Panc1 (cell line): ENCODE measurements at regions not wholly inside any gene's neighbourhood (a gene's known extent, or its start where the extent isn't known, plus 50 kb on each side); places are given as distances from the start of the nearest gene placed in this dataset.

Source experiments
- ATAC-seq: fragments of 200-7000 bp; cut with Tn5 transposase; 2 replicates; pipeline ENCODE4 v1.9.1; 2020; ENCODE audit warnings: mild to moderate bottlenecking, moderate library complexity
- BruUV-seq: library from RNA; stranded (reverse); fragments of 400-500 nt; replicated peaks from 2 replicates; lab custom pipeline; 2021; lab: Mats Ljungman, UMichigan
- CTCF ChIA-PET: fragments of 300-600 bp; sonication (Branson Sonifier 250); formaldehyde crosslinking; loops from one replicate; lab custom pipeline; 2022; ENCODE audit warnings: antibody characterized with exemption; lab: Charles Lee
- POLR2A ChIA-PET: fragments of 300-600 bp; sonication (Branson Sonifier 250); formaldehyde crosslinking; loops from one replicate; lab custom pipeline; 2022; ENCODE audit warnings: antibody characterized with exemption; lab: Charles Lee
- DNase-seq: peaks from one replicate; pipeline ENCODE4 v3.0.0-alpha.2; 2010; ENCODE audit warnings: low read depth, low spot score
- H3K27ac ChIP-seq: 2 replicates; pipeline ENCODE4 v1.5.1; 2011; ENCODE audit warnings: mild to moderate bottlenecking, low read length, inconsistent platforms
- H3K27me3 ChIP-seq: fragments of 200-500 bp; sonication (Bioruptor generic); 2 replicates; pipeline ENCODE4 v1.6.0; 2014; ENCODE audit warnings: low read length, inconsistent platforms; ENCODE audit not compliant: control insufficient read depth, insufficient read depth
- H3K36me3 ChIP-seq: fragments of 200-500 bp; sonication (Bioruptor generic); 2 replicates; pipeline ENCODE4 v1.5.1; 2014; ENCODE audit warnings: inconsistent platforms, mild to moderate bottlenecking, low read length, moderate library complexity; ENCODE audit not compliant: control insufficient read depth, insufficient read depth
- H3K4me1 ChIP-seq: 2 replicates; pipeline ENCODE4 v1.5.1; 2011; ENCODE audit warnings: inconsistent platforms, mild to moderate bottlenecking, low read length, moderate library complexity; ENCODE audit not compliant: control insufficient read depth, insufficient read depth
- H3K4me3 ChIP-seq, 2 experiments: 2 replicates each; pipeline ENCODE4 v1.5.1; 2011 to 2012; ENCODE audit warnings: low read depth in 2 of 2, low read length in 2 of 2, mild to moderate bottlenecking in 2 of 2, inconsistent platforms in 1 of 2, moderate library complexity in 1 of 2
- H3K9me3 ChIP-seq: fragments of 200-500 bp; sonication (Bioruptor generic); 2 replicates; pipeline ENCODE4 v1.5.1; 2014; ENCODE audit warnings: low read depth, mild to moderate bottlenecking, inconsistent platforms, low read length, moderate library complexity; ENCODE audit not compliant: control insufficient read depth, insufficient read depth
- POLR2AphosphoS5 ChIP-seq: IDR thresholded peaks from 2 replicates; pipeline ENCODE4 v1.6.1; 2012; ENCODE audit warnings: mild to moderate bottlenecking, low read depth, low read length, moderate library complexity
- SIN3A ChIP-seq: IDR thresholded peaks from 2 replicates; pipeline ENCODE4 v1.6.1; 2012; ENCODE audit warnings: low read depth, mild to moderate bottlenecking, low read length, moderate library complexity, borderline replicate concordance; ENCODE audit not compliant: insufficient read depth
- TCF7L2 ChIP-seq: IDR thresholded peaks from 2 replicates; pipeline ENCODE4 v1.6.1; 2011; ENCODE audit warnings: mild to moderate bottlenecking, low read depth, low read length, inconsistent platforms
- in situ Hi-C: cut with HindIII; loops from 2 replicates; pipeline ENCODE4 v1.10.0; 2016; ENCODE audit warnings: low sequenced_read_pairs, low pct_unique_long_range_greater_than_20kb
- intact Hi-C: fragments of 100-400 bp; cut with micrococcal nuclease; formaldehyde crosslinking; loops from one replicate; pipeline ENCODE4 v1.10.0; 2022; ENCODE audit not compliant: unreplicated experiment
- TF ChIP-seq, protein P1 (sequence below), 2 experiments: IDR thresholded peaks; 2 replicates each; pipeline ENCODE4 v1.6.1; 2011 to 2012; ENCODE audit warnings: low read depth in 2 of 2, control low read depth in 1 of 2, low read length in 1 of 2, mild to moderate bottlenecking in 1 of 2, moderate library complexity in 1 of 2; ENCODE audit not compliant: insufficient read depth in 1 of 2
- TF ChIP-seq, protein P2 (sequence below): fragments of 450-650 bp; IDR thresholded peaks from 2 replicates; pipeline ENCODE4 v1.5.1; 2017; ENCODE audit warnings: mild to moderate bottlenecking

DNA sequence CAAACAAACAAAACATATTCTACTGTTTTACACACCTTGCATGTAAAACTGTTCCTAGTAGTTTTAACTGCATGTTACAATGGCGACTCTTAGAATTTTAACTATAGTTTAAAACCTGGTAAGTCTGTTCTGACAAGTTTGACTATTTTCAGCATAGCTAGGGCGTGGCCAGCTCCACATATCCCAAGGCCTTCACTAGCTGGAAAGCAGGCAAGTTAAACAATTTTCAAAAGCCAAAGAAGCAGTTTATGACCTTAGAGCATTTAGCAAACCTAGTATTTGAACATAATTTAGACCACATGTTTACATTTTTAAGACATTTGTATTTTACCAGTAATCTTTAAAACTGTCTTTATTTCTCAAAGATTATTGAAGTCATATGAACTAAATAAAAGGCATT is 402.8 kb upstream of the SYT4 start:
- Histone ChIP-seq H3K36me3 (no peaks in the 10 kb centered on the region), H3K27ac (no peak overlapping the region), H3K9me3 (no peaks in the 10 kb centered on the region), H3K4me3 (no peak overlapping the region), H3K4me1 (no peaks in the 10 kb centered on the region), H3K27me3 (no peaks in the 10 kb centered on the region)
- ATAC-seq (no peak), DNase-seq (no peak)
- no TSS peak for BruUV-seq
- TF ChIP-seq SIN3A (no peak), TCF7L2 (no peak), POLR2AphosphoS5 (no peak)
- TF ChIP-seq, protein P1, sequence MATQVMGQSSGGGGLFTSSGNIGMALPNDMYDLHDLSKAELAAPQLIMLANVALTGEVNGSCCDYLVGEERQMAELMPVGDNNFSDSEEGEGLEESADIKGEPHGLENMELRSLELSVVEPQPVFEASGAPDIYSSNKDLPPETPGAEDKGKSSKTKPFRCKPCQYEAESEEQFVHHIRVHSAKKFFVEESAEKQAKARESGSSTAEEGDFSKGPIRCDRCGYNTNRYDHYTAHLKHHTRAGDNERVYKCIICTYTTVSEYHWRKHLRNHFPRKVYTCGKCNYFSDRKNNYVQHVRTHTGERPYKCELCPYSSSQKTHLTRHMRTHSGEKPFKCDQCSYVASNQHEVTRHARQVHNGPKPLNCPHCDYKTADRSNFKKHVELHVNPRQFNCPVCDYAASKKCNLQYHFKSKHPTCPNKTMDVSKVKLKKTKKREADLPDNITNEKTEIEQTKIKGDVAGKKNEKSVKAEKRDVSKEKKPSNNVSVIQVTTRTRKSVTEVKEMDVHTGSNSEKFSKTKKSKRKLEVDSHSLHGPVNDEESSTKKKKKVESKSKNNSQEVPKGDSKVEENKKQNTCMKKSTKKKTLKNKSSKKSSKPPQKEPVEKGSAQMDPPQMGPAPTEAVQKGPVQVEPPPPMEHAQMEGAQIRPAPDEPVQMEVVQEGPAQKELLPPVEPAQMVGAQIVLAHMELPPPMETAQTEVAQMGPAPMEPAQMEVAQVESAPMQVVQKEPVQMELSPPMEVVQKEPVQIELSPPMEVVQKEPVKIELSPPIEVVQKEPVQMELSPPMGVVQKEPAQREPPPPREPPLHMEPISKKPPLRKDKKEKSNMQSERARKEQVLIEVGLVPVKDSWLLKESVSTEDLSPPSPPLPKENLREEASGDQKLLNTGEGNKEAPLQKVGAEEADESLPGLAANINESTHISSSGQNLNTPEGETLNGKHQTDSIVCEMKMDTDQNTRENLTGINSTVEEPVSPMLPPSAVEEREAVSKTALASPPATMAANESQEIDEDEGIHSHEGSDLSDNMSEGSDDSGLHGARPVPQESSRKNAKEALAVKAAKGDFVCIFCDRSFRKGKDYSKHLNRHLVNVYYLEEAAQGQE (IDR thresholded peaks at IDR 0.05; ENCODE audit: insufficient read depth in 1 of 2, low read depth in 2 of 2, low read length in 1 of 2): no peak
- TF ChIP-seq, protein P2, sequence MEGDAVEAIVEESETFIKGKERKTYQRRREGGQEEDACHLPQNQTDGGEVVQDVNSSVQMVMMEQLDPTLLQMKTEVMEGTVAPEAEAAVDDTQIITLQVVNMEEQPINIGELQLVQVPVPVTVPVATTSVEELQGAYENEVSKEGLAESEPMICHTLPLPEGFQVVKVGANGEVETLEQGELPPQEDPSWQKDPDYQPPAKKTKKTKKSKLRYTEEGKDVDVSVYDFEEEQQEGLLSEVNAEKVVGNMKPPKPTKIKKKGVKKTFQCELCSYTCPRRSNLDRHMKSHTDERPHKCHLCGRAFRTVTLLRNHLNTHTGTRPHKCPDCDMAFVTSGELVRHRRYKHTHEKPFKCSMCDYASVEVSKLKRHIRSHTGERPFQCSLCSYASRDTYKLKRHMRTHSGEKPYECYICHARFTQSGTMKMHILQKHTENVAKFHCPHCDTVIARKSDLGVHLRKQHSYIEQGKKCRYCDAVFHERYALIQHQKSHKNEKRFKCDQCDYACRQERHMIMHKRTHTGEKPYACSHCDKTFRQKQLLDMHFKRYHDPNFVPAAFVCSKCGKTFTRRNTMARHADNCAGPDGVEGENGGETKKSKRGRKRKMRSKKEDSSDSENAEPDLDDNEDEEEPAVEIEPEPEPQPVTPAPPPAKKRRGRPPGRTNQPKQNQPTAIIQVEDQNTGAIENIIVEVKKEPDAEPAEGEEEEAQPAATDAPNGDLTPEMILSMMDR: no peak
- in situ Hi-C loops: no loop called here
- ChIA-PET POLR2A (no interaction called here), CTCF (no interaction called here)
- intact Hi-C loops: no loop called here

DNA sequence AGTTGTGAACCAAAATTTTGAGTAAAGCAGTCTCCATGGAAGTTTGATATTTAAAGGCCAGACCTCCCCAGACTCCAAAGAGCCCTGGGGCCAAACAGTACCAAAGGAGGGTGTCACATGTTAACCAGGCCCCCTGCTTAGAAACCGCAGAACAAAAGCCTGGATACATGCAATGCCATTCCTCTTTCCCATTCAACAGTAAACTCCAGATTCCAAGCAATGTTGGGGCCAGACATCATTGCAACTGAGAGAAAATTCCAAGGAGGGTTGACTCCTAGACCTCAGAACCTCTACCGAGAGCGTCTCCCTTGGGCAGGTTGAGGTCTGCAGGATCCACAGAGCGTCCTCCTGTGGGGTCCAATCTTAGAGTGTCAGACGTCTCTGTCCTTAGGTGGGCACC is 404.4 kb upstream of the SYT4 start:
- CTCF ChIA-PET: no interaction called here
- DNase-seq (no peak), ATAC-seq (no peak)
- Histone ChIP-seq H3K27ac (no peak overlapping the region), H3K36me3 (no peaks in the 10 kb centered on the region), H3K9me3 (no peaks in the 10 kb centered on the region), H3K4me1 (no peaks in the 10 kb centered on the region), H3K27me3 (no peaks in the 10 kb centered on the region), H3K4me3 (no peak overlapping the region)
- intact Hi-C loops: no loop called here
- POLR2A ChIA-PET: no interaction called here
- in situ Hi-C loops: no loop called here
- no peak for TF ChIP-seq SIN3A
- TF ChIP-seq, protein P1 (IDR thresholded peaks at IDR 0.05; ENCODE audit: insufficient read depth in 1 of 2, low read depth in 2 of 2, low read length in 1 of 2): no peak
- no peak for TF ChIP-seq TCF7L2
- no peak for TF ChIP-seq POLR2AphosphoS5
- TF ChIP-seq, protein P2: no peak
- BruUV-seq: no TSS peak
